ENCODE measurements at regions not wholly inside any gene's neighbourhood (a gene's known extent, or its start where the extent isn't known, plus 50 kb on each side); places are given as distances from the start of the nearest gene placed in this dataset.

DNA sequence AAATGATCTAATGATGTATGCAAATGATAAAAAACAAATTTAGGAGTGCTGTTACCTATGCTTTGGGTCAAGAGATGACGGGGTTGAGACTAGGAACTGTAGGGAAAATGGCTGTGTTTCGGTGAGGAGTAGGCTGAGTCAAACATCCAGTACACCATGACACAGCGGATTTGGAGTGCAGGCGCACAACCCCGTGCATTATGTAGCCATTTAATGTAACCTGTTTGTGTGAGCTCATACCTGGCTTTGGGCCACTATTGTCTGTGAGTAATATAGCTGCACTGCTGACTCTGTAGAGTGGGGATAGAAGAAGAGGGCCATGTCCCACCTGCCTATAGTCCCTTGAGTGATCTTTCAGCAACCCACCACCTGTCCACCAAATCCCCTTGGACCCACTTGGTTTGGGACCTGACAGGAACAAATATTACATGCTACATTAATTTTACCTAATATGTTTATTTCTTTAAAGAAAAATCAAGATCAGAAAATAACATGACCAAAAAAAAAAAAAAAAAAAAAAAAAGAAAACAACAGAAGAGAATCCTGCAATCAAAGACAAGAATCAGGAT, 95.5 kb upstream of the KLHL1 start:
- DNase-seq (ENCODE audit: low spot score) = peak; percentile 14
- CTCF ChIA-PET (ENCODE audit: low intra/inter-chr PET ratio, low total read pairs) = no interaction called here

More for the DNA sequence above, 95.5 kb upstream of the KLHL1 start:
- Histone ChIP-seq H3K4me1 (ENCODE audit: insufficient read depth, low read length) (peaks cover 5% of the 10 kb centered on the region; the same call in 1 of the 2 replicates), H3K27me3 (ENCODE audit: control insufficient read depth in 1 of 2, insufficient read depth in 2 of 2, low read length in 2 of 2) (0 out of 5 replicates have a peak, but pooled peaks cover 0 to 5% of the 10 kb centered on the region in 2 experiments), H3K36me3 (replicated peaks in 1 of 2; ENCODE audit: control insufficient read depth in 1 of 2, insufficient read depth in 2 of 2, low read length in 2 of 2) (no peaks in the 10 kb centered on the region), H3K9me3 (ENCODE audit: low read length) (no peaks in the 10 kb centered on the region; the same call in 1 of the 2 replicates), H3K79me2 (ENCODE audit: insufficient read depth, low read length) (no peaks in the 10 kb centered on the region), H3K4me2 (ENCODE audit: low read depth, low read length) (no peak overlapping the region), H3K9ac (ENCODE audit: insufficient read depth, low read depth, low read length) (no peak overlapping the region), H3K27ac (ENCODE audit: extremely low read length, insufficient read depth, low read length) (no peak overlapping the region), H4K20me1 (ENCODE audit: insufficient read depth, low read length) (no peaks in the 10 kb centered on the region), H2AFZ (ENCODE audit: low read length) (no peak overlapping the region), H3K4me3 (replicated peaks in 1 of 3; ENCODE audit: insufficient read depth in 1 of 3, low read depth in 2 of 3, low read length in 3 of 3) (no peak overlapping the region)
- WGBS (ENCODE audit: low lambda C conversion rate) = 22% methylated on average over 5 of the region's 5 CpGs
- POLR2A ChIA-PET = no interaction called here
- intact Hi-C loops (cut with micrococcal nuclease; ENCODE audit: unreplicated experiment) (no loop called here), in situ Hi-C loops (cut with HindIII; ENCODE audit: extremely low pct_ligation_motif_present, low pct_unique_long_range_greater_than_20kb) (no loop called here)
- no TSS peak for BruUV-seq (replicated peaks)
- FAIRE-seq (no peak), ATAC-seq (no peak)
- TF ChIP-seq RFX5 (IDR thresholded peaks at IDR 0.05; ENCODE audit: low read depth, low read length) = no peak
- no peak for TF ChIP-seq ZBTB26 (CRISPR knock-in tag; IDR thresholded peaks at IDR 0.05; ENCODE audit: borderline replicate concordance)
- TF ChIP-seq ZFP90 (CRISPR knock-in tag; IDR thresholded peaks at IDR 0.05; ENCODE audit: borderline replicate concordance) = no peak
- TF ChIP-seq NFE2L2 (IDR thresholded peaks at IDR 0.05; ENCODE audit: low read length) = peak; percentile 72; the same call in 1 of the 2 replicates
- TF ChIP-seq CAMTA2 (CRISPR knock-in tag; IDR thresholded peaks at IDR 0.05; ENCODE audit: borderline replicate concordance) = no peak
- no peak for TF ChIP-seq PRMT3 (CRISPR knock-in tag; IDR thresholded peaks at IDR 0.05; ENCODE audit: borderline replicate concordance, low read depth)
- no peak for TF ChIP-seq JUN (CRISPR knock-in tag; IDR thresholded peaks at IDR 0.05)
- TF ChIP-seq, protein P1, sequence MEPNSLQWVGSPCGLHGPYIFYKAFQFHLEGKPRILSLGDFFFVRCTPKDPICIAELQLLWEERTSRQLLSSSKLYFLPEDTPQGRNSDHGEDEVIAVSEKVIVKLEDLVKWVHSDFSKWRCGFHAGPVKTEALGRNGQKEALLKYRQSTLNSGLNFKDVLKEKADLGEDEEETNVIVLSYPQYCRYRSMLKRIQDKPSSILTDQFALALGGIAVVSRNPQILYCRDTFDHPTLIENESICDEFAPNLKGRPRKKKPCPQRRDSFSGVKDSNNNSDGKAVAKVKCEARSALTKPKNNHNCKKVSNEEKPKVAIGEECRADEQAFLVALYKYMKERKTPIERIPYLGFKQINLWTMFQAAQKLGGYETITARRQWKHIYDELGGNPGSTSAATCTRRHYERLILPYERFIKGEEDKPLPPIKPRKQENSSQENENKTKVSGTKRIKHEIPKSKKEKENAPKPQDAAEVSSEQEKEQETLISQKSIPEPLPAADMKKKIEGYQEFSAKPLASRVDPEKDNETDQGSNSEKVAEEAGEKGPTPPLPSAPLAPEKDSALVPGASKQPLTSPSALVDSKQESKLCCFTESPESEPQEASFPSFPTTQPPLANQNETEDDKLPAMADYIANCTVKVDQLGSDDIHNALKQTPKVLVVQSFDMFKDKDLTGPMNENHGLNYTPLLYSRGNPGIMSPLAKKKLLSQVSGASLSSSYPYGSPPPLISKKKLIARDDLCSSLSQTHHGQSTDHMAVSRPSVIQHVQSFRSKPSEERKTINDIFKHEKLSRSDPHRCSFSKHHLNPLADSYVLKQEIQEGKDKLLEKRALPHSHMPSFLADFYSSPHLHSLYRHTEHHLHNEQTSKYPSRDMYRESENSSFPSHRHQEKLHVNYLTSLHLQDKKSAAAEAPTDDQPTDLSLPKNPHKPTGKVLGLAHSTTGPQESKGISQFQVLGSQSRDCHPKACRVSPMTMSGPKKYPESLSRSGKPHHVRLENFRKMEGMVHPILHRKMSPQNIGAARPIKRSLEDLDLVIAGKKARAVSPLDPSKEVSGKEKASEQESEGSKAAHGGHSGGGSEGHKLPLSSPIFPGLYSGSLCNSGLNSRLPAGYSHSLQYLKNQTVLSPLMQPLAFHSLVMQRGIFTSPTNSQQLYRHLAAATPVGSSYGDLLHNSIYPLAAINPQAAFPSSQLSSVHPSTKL (CRISPR knock-in tag; IDR thresholded peaks at IDR 0.05) = no peak
- TF ChIP-seq ZNF782 (CRISPR knock-in tag; IDR thresholded peaks at IDR 0.05; ENCODE audit: borderline replicate concordance) = no peak
- TF ChIP-seq MAFK (conservative IDR thresholded peaks at IDR 0.05 in 1 of 2, IDR thresholded peaks at IDR 0.05 in 1 of 2; ENCODE audit: low read length in 2 of 2) = peak in 1 of 2 experiments; percentile 34; a peak in 2 of 4 replicates
- TF ChIP-seq CENPT (CRISPR knock-in tag; IDR thresholded peaks at IDR 0.05; ENCODE audit: low read depth) = no peak
